A673 (cell line): ENCODE measurements at regions not wholly inside any gene's neighbourhood (a gene's known extent, or its start where the extent isn't known, plus 50 kb on each side); places are given as distances from the start of the nearest gene placed in this dataset.

Source experiments
- BruUV-seq: library from RNA; stranded (reverse); fragments of 400-500 nt; replicated peaks from 2 replicates; lab custom pipeline; 2021; lab: Mats Ljungman, UMichigan
- CTCF ChIA-PET: fragments of 300-600 bp; sonication (Branson Sonifier 250); formaldehyde crosslinking; loops from one replicate; lab custom pipeline; 2022; ENCODE audit warnings: antibody characterized with exemption; lab: Charles Lee
- POLR2A ChIA-PET: fragments of 300-600 bp; sonication (Branson Sonifier 250); formaldehyde crosslinking; loops from one replicate; lab custom pipeline; 2022; ENCODE audit warnings: antibody characterized with exemption; ENCODE audit not compliant: low non-redundant PET; lab: Charles Lee
- DNase-seq: peaks from one replicate; pipeline ENCODE4 v3.0.0-alpha.2; 2015; ENCODE audit warnings: low spot score
- H3K27ac ChIP-seq: fragments of 200-600 bp; sonication (generic); 2 replicates; pipeline ENCODE4 v1.5.1; 2016; ENCODE audit warnings: mixed run types, low read depth, mild to moderate bottlenecking, mixed read lengths, antibody characterized with exemption, low read length; ENCODE audit not compliant: poor library complexity, severe bottlenecking
- H3K27me3 ChIP-seq: fragments of 200-600 bp; sonication (generic); replicated peaks from 2 replicates; pipeline ENCODE4 v1.6.1; 2017; ENCODE audit warnings: mixed run types, low read depth, mild to moderate bottlenecking, mixed read lengths, antibody characterized with exemption, low read length; ENCODE audit not compliant: insufficient read depth, poor library complexity
- H3K36me3 ChIP-seq: fragments of 200-600 bp; sonication (generic); 2 replicates; pipeline ENCODE4 v1.6.1; 2016; ENCODE audit warnings: mixed run types, mild to moderate bottlenecking, mixed read lengths, antibody characterized with exemption, low read length; ENCODE audit not compliant: insufficient read depth, poor library complexity, severe bottlenecking
- H3K4me1 ChIP-seq: fragments of 200-600 bp; sonication (generic); 2 replicates; pipeline ENCODE4 v1.6.1; 2017; ENCODE audit warnings: mixed run types, mild to moderate bottlenecking, mixed read lengths, antibody characterized with exemption, low read length; ENCODE audit not compliant: insufficient read depth, poor library complexity, severe bottlenecking
- H3K4me3 ChIP-seq: fragments of 200-600 bp; sonication (generic); 2 replicates; pipeline ENCODE4 v1.5.1; 2016; ENCODE audit warnings: low read depth, mixed run types, mild to moderate bottlenecking, mixed read lengths, low read length; ENCODE audit not compliant: poor library complexity, severe bottlenecking
- H3K9me3 ChIP-seq: fragments of 200-600 bp; sonication (generic); 2 replicates; pipeline ENCODE4 v1.6.1; 2016; ENCODE audit warnings: mixed run types, low read depth, mild to moderate bottlenecking, mixed read lengths, antibody characterized with exemption, low read length; ENCODE audit not compliant: poor library complexity, severe bottlenecking
- CTCF ChIP-seq: fragments of 300-800, 200-600 bp; sonication (generic); conservative IDR thresholded peaks from 2 replicates; pipeline ENCODE4 v1.5.1; 2017; ENCODE audit warnings: low read depth, mild to moderate bottlenecking, antibody characterized with exemption, low read length, moderate library complexity, mixed read lengths
- EZH2 ChIP-seq: fragments of 200-600 bp; sonication (generic); IDR thresholded peaks from 2 replicates; pipeline ENCODE4 v1.6.1; 2017; ENCODE audit warnings: borderline replicate concordance, low read depth, mild to moderate bottlenecking, mixed read lengths, antibody characterized with exemption, low read length; ENCODE audit not compliant: poor library complexity, severe bottlenecking
- intact Hi-C: fragments of 100-400 bp; cut with micrococcal nuclease; formaldehyde crosslinking; loops from one replicate; pipeline ENCODE4 v1.10.0; 2022; ENCODE audit not compliant: unreplicated experiment

GRCh38 chr5:125203912-125204311, 457.5 kb upstream of the ZNF608 start:
- no peak overlapping the region for H3K27ac ChIP-seq
- TF ChIP-seq EZH2 (no peak), CTCF (no peak)
- H3K36me3 ChIP-seq: no peaks in the 10 kb centered on the region
- intact Hi-C loops: no loop called here
- CTCF ChIA-PET: no interaction called here
- H3K27me3 ChIP-seq: no peaks in the 10 kb centered on the region
- no peaks in the 10 kb centered on the region for H3K9me3 ChIP-seq
- BruUV-seq: no TSS peak
- no peak for DNase-seq
- H3K4me1 ChIP-seq: peaks cover 6% of the 10 kb centered on the region
- POLR2A ChIA-PET: no interaction called here
- H3K4me3 ChIP-seq: no peak overlapping the region

- no peaks in the 10 kb centered on the region for H3K36me3 ChIP-seq
- H3K9me3 ChIP-seq: no peaks in the 10 kb centered on the region
- no TSS peak for BruUV-seq
- ChIA-PET POLR2A (no interaction called here), CTCF (no interaction called here)
- H3K4me3 ChIP-seq: no peak overlapping the region
- no peak overlapping the region for H3K27ac ChIP-seq
- DNase-seq: no peak
- H3K27me3 ChIP-seq: no peaks in the 10 kb centered on the region
- no peaks in the 10 kb centered on the region for H3K4me1 ChIP-seq
- no peak for TF ChIP-seq CTCF
- TF ChIP-seq EZH2: no peak
- intact Hi-C loops: no loop called here
Observed at GRCh38 chr5:125205601-125206225, 459.3 kb upstream of the ZNF608 start.

- BruUV-seq: no TSS peak
Observed at GRCh38 chr5:125207856-125208255, 461.4 kb upstream of the ZNF608 start.

More at GRCh38 chr5:125207856-125208255, 461.4 kb upstream of the ZNF608 start:
- H3K27me3 ChIP-seq: no peaks in the 10 kb centered on the region
- intact Hi-C loops: no loop called here
- ChIA-PET CTCF (no interaction called here), POLR2A (no interaction called here)
- TF ChIP-seq CTCF (no peak), EZH2 (no peak)
- DNase-seq: no peak
- no peak overlapping the region for H3K4me3 ChIP-seq
- no peaks in the 10 kb centered on the region for H3K36me3 ChIP-seq
- no peaks in the 10 kb centered on the region for H3K4me1 ChIP-seq
- no peaks in the 10 kb centered on the region for H3K9me3 ChIP-seq
- no peak overlapping the region for H3K27ac ChIP-seq
